ENCODE measurements at regions not wholly inside any gene's neighbourhood (a gene's known extent, or its start where the extent isn't known, plus 50 kb on each side); places are given as distances from the start of the nearest gene placed in this dataset.

- peaks cover 15% of the 10 kb centered on the region for H3K9me3 Mint-ChIP-seq
- no peaks in the 10 kb centered on the region for H3K4me1 Mint-ChIP-seq (ENCODE audit: low read depth)
- CTCF ChIA-PET = no interaction called here
- no peak for DNase-seq
- H3K27ac Mint-ChIP-seq = no peak overlapping the region
- no peak overlapping the region for H3K4me3 Mint-ChIP-seq
- H3K27me3 Mint-ChIP-seq (ENCODE audit: low read depth) = no peaks in the 10 kb centered on the region
- peaks cover 1% of the 10 kb centered on the region for H3K36me3 Mint-ChIP-seq (ENCODE audit: low read depth)
- intact Hi-C loops (cut with micrococcal nuclease) = no loop called here
These were observed 322.5 kb upstream of the NR3C2 start for GRCh38 chr4:148764720-148765119.

- no peaks in the 10 kb centered on the region for H3K4me1 Mint-ChIP-seq (ENCODE audit: low read depth)
- DNase-seq = no peak
- no peak overlapping the region for H3K4me3 Mint-ChIP-seq
- H3K9me3 Mint-ChIP-seq = peaks cover 26% of the 10 kb centered on the region
- CTCF ChIA-PET = no interaction called here
- peaks cover 1% of the 10 kb centered on the region for H3K36me3 Mint-ChIP-seq (ENCODE audit: low read depth)
- intact Hi-C loops (cut with micrococcal nuclease) = no loop called here
- no peak overlapping the region for H3K27ac Mint-ChIP-seq
- peaks cover 2% of the 10 kb centered on the region for H3K27me3 Mint-ChIP-seq (ENCODE audit: low read depth)
These were observed 315.0 kb upstream of the NR3C2 start for GRCh38 chr4:148757171-148757570.

GRCh38 chr4:148749403-148749802 lies 307.2 kb upstream of the NR3C2 start:
- Mint-ChIP-seq H3K27ac (no peak overlapping the region), H3K9me3 (no peaks in the 10 kb centered on the region), H3K36me3 (ENCODE audit: low read depth) (no peaks in the 10 kb centered on the region), H3K4me1 (ENCODE audit: low read depth) (no peaks in the 10 kb centered on the region), H3K4me3 (no peak overlapping the region), H3K27me3 (ENCODE audit: low read depth) (no peaks in the 10 kb centered on the region)
- CTCF ChIA-PET = no interaction called here
- no peak for DNase-seq
- intact Hi-C loops (cut with micrococcal nuclease) = no loop called here

- no peaks in the 10 kb centered on the region for H3K36me3 Mint-ChIP-seq (ENCODE audit: low read depth)
- no peaks in the 10 kb centered on the region for H3K4me1 Mint-ChIP-seq (ENCODE audit: low read depth)
- CTCF ChIA-PET = no interaction called here
- intact Hi-C loops (cut with micrococcal nuclease) = no loop called here
- no peak overlapping the region for H3K4me3 Mint-ChIP-seq
- no peaks in the 10 kb centered on the region for H3K9me3 Mint-ChIP-seq
- no peaks in the 10 kb centered on the region for H3K27me3 Mint-ChIP-seq (ENCODE audit: low read depth)
- H3K27ac Mint-ChIP-seq = no peak overlapping the region
- no peak for DNase-seq
These were observed 305.6 kb upstream of the NR3C2 start for GRCh38 chr4:148747721-148748268.

GRCh38 chr4:148740701-148741100 lies 298.5 kb upstream of the NR3C2 start:
- H3K27ac Mint-ChIP-seq = no peak overlapping the region
- no peaks in the 10 kb centered on the region for H3K36me3 Mint-ChIP-seq (ENCODE audit: low read depth)
- intact Hi-C loops (cut with micrococcal nuclease) = no loop called here
- H3K4me3 Mint-ChIP-seq = no peak overlapping the region
- CTCF ChIA-PET = interaction anchor here (0.5 kb wide), 1 partner anchor 434 kb away, joined by 3 read pairs; no protein-coding TSS in a partner anchor
- H3K4me1 Mint-ChIP-seq (ENCODE audit: low read depth) = no peaks in the 10 kb centered on the region
- H3K27me3 Mint-ChIP-seq (ENCODE audit: low read depth) = no peaks in the 10 kb centered on the region
- no peaks in the 10 kb centered on the region for H3K9me3 Mint-ChIP-seq
- DNase-seq = no peak

GRCh38 chr4:148737061-148737770 lies 295.0 kb upstream of the NR3C2 start:
- no peak overlapping the region for H3K27ac Mint-ChIP-seq
- H3K4me1 Mint-ChIP-seq (ENCODE audit: low read depth) = no peaks in the 10 kb centered on the region
- H3K27me3 Mint-ChIP-seq (ENCODE audit: low read depth) = no peaks in the 10 kb centered on the region
- no peak for DNase-seq
- CTCF ChIA-PET = no interaction called here
- H3K4me3 Mint-ChIP-seq = no peak overlapping the region
- H3K36me3 Mint-ChIP-seq (ENCODE audit: low read depth) = no peaks in the 10 kb centered on the region
- H3K9me3 Mint-ChIP-seq = no peaks in the 10 kb centered on the region
- intact Hi-C loops (cut with micrococcal nuclease) = loop anchor here (5.0 kb wide), 1 partner anchor 295 kb away; the partner anchor contains the start of gene NR3C2

- no peak overlapping the region for H3K4me3 Mint-ChIP-seq
- no peak overlapping the region for H3K27ac Mint-ChIP-seq
- no peaks in the 10 kb centered on the region for H3K9me3 Mint-ChIP-seq
- CTCF ChIA-PET = no interaction called here
- H3K4me1 Mint-ChIP-seq (ENCODE audit: low read depth) = no peaks in the 10 kb centered on the region
- H3K36me3 Mint-ChIP-seq (ENCODE audit: low read depth) = no peaks in the 10 kb centered on the region
- intact Hi-C loops (cut with micrococcal nuclease) = loop anchor here (2.0 to 5.0 kb wide), 2 partner anchors 85 to 293 kb away; partner anchors contain the start of gene NR3C2
- peak; percentile 48 for DNase-seq
- H3K27me3 Mint-ChIP-seq (ENCODE audit: low read depth) = no peaks in the 10 kb centered on the region
These were observed 293.4 kb upstream of the NR3C2 start for GRCh38 chr4:148735432-148736155.

- Mint-ChIP-seq H3K36me3 (ENCODE audit: low read depth) (no peaks in the 10 kb centered on the region), H3K27ac (no peak overlapping the region), H3K9me3 (no peaks in the 10 kb centered on the region), H3K4me3 (no peak overlapping the region), H3K27me3 (ENCODE audit: low read depth) (no peaks in the 10 kb centered on the region), H3K4me1 (ENCODE audit: low read depth) (no peaks in the 10 kb centered on the region)
- no peak for DNase-seq
- CTCF ChIA-PET = no interaction called here
- intact Hi-C loops (cut with micrococcal nuclease) = no loop called here
These were observed 288.6 kb upstream of the NR3C2 start for GRCh38 chr4:148730766-148731165.

GRCh38 chr4:148730082-148730640 lies 287.9 kb upstream of the NR3C2 start:
- no peak overlapping the region for H3K27ac Mint-ChIP-seq
- intact Hi-C loops (cut with micrococcal nuclease) = no loop called here

GRCh38 chr4:148717988-148718387 lies 275.8 kb upstream of the NR3C2 start:
- Mint-ChIP-seq H3K36me3 (ENCODE audit: low read depth) (no peaks in the 10 kb centered on the region), H3K4me3 (no peak overlapping the region), H3K4me1 (ENCODE audit: low read depth) (no peaks in the 10 kb centered on the region), H3K9me3 (peaks cover 3% of the 10 kb centered on the region), H3K27ac (no peak overlapping the region), H3K27me3 (ENCODE audit: low read depth) (no peaks in the 10 kb centered on the region)
- intact Hi-C loops (cut with micrococcal nuclease) = no loop called here
- no peak for DNase-seq
- CTCF ChIA-PET = no interaction called here

More at GRCh38 chr4:148730082-148730640, 287.9 kb upstream of the NR3C2 start:
- Mint-ChIP-seq H3K4me1 (ENCODE audit: low read depth) (no peaks in the 10 kb centered on the region), H3K9me3 (no peaks in the 10 kb centered on the region), H3K4me3 (no peak overlapping the region), H3K27me3 (ENCODE audit: low read depth) (no peaks in the 10 kb centered on the region), H3K36me3 (ENCODE audit: low read depth) (no peaks in the 10 kb centered on the region)
- DNase-seq = no peak
- CTCF ChIA-PET = no interaction called here

- Mint-ChIP-seq H3K27me3 (ENCODE audit: low read depth) (no peaks in the 10 kb centered on the region), H3K4me3 (no peak overlapping the region), H3K27ac (no peak overlapping the region), H3K4me1 (ENCODE audit: low read depth) (no peaks in the 10 kb centered on the region), H3K36me3 (ENCODE audit: low read depth) (no peaks in the 10 kb centered on the region), H3K9me3 (no peaks in the 10 kb centered on the region)
- intact Hi-C loops (cut with micrococcal nuclease) = no loop called here
- CTCF ChIA-PET = no interaction called here
- no peak for DNase-seq
These were observed 274.3 kb upstream of the NR3C2 start for GRCh38 chr4:148716431-148717052.

GRCh38 chr4:148704291-148704690 lies 262.1 kb upstream of the NR3C2 start:
- no peaks in the 10 kb centered on the region for H3K4me1 Mint-ChIP-seq (ENCODE audit: low read depth)
- DNase-seq = no peak
- H3K27me3 Mint-ChIP-seq (ENCODE audit: low read depth) = no peaks in the 10 kb centered on the region
- H3K36me3 Mint-ChIP-seq (ENCODE audit: low read depth) = no peaks in the 10 kb centered on the region
- H3K4me3 Mint-ChIP-seq = no peak overlapping the region
- intact Hi-C loops (cut with micrococcal nuclease) = no loop called here
- H3K9me3 Mint-ChIP-seq = peaks cover 11% of the 10 kb centered on the region
- H3K27ac Mint-ChIP-seq = no peak overlapping the region
- CTCF ChIA-PET = interaction anchor here (0.6 kb wide), 1 partner anchor 645 kb away, joined by 3 read pairs; no protein-coding TSS in a partner anchor
